GM06990 (cell line): ENCODE measurements at regions not wholly inside any gene's neighbourhood (a gene's known extent, or its start where the extent isn't known, plus 50 kb on each side); places are given as distances from the start of the nearest gene placed in this dataset.

Source experiments
- DNase-seq: peaks from one replicate; pipeline ENCODE4 v3.0.0-alpha.2; 2011; ENCODE audit not compliant: insufficient read length; ENCODE audit errors: extremely low read depth
- H3K27me3 ChIP-seq: replicated peaks from 2 replicates; pipeline ENCODE4 v1.6.0; 2011; ENCODE audit warnings: low read length; ENCODE audit not compliant: control insufficient read depth, insufficient read depth
- H3K36me3 ChIP-seq: 2 replicates; pipeline ENCODE4 v1.5.1; 2011; ENCODE audit warnings: low read length; ENCODE audit not compliant: control insufficient read depth, insufficient read depth
- H3K4me3 ChIP-seq: replicated peaks from 2 replicates; pipeline ENCODE4 v1.5.1; 2011; ENCODE audit warnings: low read depth, mild to moderate bottlenecking, control low read depth, low read length
- TF ChIP-seq, protein P1 (sequence below): IDR thresholded peaks from 2 replicates; pipeline ENCODE4 v1.5.1; 2011; ENCODE audit warnings: low read length, control low read depth, mild to moderate bottlenecking, inconsistent platforms; ENCODE audit not compliant: insufficient read depth, poor library complexity, severe bottlenecking

- H3K4me3 ChIP-seq: no peak overlapping the region
- TF ChIP-seq, protein P1, sequence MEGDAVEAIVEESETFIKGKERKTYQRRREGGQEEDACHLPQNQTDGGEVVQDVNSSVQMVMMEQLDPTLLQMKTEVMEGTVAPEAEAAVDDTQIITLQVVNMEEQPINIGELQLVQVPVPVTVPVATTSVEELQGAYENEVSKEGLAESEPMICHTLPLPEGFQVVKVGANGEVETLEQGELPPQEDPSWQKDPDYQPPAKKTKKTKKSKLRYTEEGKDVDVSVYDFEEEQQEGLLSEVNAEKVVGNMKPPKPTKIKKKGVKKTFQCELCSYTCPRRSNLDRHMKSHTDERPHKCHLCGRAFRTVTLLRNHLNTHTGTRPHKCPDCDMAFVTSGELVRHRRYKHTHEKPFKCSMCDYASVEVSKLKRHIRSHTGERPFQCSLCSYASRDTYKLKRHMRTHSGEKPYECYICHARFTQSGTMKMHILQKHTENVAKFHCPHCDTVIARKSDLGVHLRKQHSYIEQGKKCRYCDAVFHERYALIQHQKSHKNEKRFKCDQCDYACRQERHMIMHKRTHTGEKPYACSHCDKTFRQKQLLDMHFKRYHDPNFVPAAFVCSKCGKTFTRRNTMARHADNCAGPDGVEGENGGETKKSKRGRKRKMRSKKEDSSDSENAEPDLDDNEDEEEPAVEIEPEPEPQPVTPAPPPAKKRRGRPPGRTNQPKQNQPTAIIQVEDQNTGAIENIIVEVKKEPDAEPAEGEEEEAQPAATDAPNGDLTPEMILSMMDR: no peak
- DNase-seq: no peak
- no peaks in the 10 kb centered on the region for H3K27me3 ChIP-seq
- no peaks in the 10 kb centered on the region for H3K36me3 ChIP-seq
Measured at GRCh38 chr2:103798291-103798690, 1036.5 kb downstream of the TMEM182 start.

DNA sequence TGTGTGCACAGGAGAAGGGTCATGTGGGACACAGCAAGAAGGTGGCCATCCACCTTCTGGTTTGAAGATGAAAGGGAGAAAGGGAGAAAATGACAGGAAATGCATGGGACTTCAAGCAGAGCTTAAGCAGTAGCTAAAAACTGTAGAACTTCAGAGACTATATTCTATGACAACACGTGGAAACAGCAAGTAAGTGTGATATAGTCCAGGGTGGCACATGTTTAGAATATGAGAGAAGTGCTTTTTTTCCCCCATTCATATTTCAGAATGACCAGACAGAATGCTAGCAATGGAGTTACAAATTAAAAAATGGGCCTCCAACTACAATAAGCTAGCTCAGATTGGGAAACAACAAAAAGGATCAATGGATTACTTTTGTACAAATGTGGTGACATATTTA, 1042.2 kb downstream of the TMEM182 start:
- TF ChIP-seq, protein P1: no peak
- Histone ChIP-seq H3K4me3 (no peak overlapping the region), H3K27me3 (no peaks in the 10 kb centered on the region), H3K36me3 (no peaks in the 10 kb centered on the region)
- no peak for DNase-seq

- H3K4me3 ChIP-seq: no peak overlapping the region
Measured at GRCh38 chr2:103805746-103806145, 1043.9 kb downstream of the TMEM182 start.

GRCh38 chr2:103808814-103809213, 1045.1 kb upstream of the POU3F3 start:
- DNase-seq: no peak
- Histone ChIP-seq H3K36me3 (no peaks in the 10 kb centered on the region), H3K27me3 (no peaks in the 10 kb centered on the region), H3K4me3 (no peak overlapping the region)
- TF ChIP-seq, protein P1: no peak

More at GRCh38 chr2:103805746-103806145, 1043.9 kb downstream of the TMEM182 start:
- DNase-seq: no peak
- Histone ChIP-seq H3K36me3 (no peaks in the 10 kb centered on the region), H3K27me3 (no peaks in the 10 kb centered on the region)
- TF ChIP-seq, protein P1: no peak

DNA sequence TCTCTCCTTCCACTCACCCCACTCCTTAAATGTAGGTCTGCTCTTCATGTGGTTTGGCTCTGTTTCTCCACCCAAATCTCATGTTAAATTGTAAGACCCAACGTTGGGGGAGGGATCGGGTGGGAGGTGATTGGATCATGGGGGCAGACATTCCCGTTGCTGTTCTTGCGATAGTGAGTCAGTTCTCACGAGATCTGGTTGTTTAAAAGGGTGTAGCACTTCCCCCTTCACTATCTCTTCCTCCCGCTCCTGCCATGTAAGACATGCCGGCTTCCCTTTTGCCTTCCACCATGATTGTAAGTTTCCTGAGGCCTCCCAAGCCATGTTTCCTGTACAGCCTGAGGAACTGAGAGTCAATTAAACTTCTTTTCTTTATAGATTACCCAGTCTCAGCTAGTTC, 1044.5 kb upstream of the POU3F3 start:
- TF ChIP-seq, protein P1: no peak
- Histone ChIP-seq H3K36me3 (no peaks in the 10 kb centered on the region), H3K27me3 (no peaks in the 10 kb centered on the region), H3K4me3 (no peak overlapping the region)
- no peak for DNase-seq

- Histone ChIP-seq H3K27me3 (no peaks in the 10 kb centered on the region), H3K36me3 (no peaks in the 10 kb centered on the region), H3K4me3 (no peak overlapping the region)
- DNase-seq: no peak
- TF ChIP-seq, protein P1: no peak
Measured at GRCh38 chr2:103809941-103810441, 1043.9 kb upstream of the POU3F3 start.
